ENCODE measurements at regions not wholly inside any gene's neighbourhood (a gene's known extent, or its start where the extent isn't known, plus 50 kb on each side); places are given as distances from the start of the nearest gene placed in this dataset.

DNA sequence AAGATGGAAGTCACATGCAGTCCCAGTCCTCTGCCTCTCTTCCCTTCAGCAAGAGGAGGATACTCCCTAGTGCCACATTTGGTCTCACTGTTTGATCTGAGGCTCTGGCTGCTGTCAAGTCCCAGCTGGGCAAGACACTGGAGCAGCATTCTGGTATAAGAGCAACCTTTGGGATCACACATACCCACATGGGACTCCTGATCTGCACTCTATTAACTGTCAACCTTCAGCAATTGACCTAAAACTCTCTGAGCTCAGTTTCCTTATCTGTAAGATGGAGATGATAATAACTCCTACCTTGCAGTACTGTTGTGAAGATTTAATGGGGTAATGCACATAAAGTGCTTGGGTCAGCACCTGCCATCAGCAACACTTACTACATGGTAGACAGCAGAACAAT, 437.9 kb downstream of the PIK3R1 start:
- Histone ChIP-seq H3K27ac (no peak overlapping the region), H3K4me3 (no peak overlapping the region), H3K4me1 (peaks cover 0 to 9% (median 4%) of the 10 kb centered on the region in 4 donors), H3K36me3 (no peaks in the 10 kb centered on the region), H3K27me3 (no peaks in the 10 kb centered on the region), H3K9me3 (no peaks in the 10 kb centered on the region)
- TF ChIP-seq, protein P1, sequence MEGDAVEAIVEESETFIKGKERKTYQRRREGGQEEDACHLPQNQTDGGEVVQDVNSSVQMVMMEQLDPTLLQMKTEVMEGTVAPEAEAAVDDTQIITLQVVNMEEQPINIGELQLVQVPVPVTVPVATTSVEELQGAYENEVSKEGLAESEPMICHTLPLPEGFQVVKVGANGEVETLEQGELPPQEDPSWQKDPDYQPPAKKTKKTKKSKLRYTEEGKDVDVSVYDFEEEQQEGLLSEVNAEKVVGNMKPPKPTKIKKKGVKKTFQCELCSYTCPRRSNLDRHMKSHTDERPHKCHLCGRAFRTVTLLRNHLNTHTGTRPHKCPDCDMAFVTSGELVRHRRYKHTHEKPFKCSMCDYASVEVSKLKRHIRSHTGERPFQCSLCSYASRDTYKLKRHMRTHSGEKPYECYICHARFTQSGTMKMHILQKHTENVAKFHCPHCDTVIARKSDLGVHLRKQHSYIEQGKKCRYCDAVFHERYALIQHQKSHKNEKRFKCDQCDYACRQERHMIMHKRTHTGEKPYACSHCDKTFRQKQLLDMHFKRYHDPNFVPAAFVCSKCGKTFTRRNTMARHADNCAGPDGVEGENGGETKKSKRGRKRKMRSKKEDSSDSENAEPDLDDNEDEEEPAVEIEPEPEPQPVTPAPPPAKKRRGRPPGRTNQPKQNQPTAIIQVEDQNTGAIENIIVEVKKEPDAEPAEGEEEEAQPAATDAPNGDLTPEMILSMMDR (IDR thresholded peaks at IDR 0.05): no peak
- DNase-seq: no peak
- intact Hi-C loops (cut with DNase I; ENCODE audit: low total_unique reads): no loop called here

DNA sequence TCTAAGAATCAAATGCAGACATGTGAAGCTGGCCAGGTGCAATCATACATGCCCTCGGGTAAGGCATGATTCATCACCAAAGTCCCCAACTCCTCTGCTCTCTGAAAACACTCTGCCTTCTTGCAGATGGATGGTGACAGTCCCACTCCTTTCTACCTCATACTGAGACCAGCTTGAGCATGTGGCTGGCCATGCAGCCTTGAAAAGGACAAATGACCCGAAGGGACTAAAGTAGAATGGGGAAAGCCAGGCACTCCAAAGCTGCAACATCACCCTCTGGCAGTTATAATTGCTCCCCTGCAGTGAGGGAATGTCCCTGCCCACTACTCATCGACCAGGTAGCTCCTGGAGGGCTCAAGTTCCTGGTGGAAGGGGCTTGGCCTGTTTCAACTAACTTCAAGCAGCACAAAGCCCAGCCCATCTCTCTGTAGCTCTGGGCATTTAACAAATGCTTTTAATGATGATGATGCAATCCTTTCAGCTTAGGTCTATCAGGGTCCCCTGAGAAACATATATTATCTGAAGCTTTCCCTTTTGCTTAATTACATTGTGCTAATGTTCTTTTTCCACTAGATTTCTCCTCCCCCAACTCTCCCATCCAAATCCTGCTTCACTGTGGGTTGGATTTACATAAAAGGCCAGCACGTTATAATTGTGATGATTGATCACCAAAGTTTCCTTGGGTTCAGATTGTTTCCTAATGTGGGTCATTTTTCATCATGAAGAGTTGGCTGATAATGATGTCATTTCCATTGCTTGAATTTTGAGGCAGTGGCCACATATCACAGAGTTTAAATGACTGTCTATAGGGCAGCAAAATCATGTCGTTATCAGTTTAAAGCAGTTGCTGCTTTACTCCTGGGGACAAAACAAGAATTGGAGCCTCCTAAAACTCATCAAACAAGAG, 436.5 kb upstream of the SLC30A5 start:
- no peaks in the 10 kb centered on the region for H3K27me3 ChIP-seq
- TF ChIP-seq, protein P1 (IDR thresholded peaks at IDR 0.05): no peak
- intact Hi-C loops (cut with DNase I; ENCODE audit: low total_unique reads): no loop called here
- H3K4me3 ChIP-seq: no peak overlapping the region
- no peak overlapping the region for H3K27ac ChIP-seq
- H3K4me1 ChIP-seq: peaks cover 0 to 8% (median 3%) of the 10 kb centered on the region in 4 donors
- no peaks in the 10 kb centered on the region for H3K36me3 ChIP-seq
- DNase-seq: no peak
- H3K9me3 ChIP-seq: no peaks in the 10 kb centered on the region

DNA sequence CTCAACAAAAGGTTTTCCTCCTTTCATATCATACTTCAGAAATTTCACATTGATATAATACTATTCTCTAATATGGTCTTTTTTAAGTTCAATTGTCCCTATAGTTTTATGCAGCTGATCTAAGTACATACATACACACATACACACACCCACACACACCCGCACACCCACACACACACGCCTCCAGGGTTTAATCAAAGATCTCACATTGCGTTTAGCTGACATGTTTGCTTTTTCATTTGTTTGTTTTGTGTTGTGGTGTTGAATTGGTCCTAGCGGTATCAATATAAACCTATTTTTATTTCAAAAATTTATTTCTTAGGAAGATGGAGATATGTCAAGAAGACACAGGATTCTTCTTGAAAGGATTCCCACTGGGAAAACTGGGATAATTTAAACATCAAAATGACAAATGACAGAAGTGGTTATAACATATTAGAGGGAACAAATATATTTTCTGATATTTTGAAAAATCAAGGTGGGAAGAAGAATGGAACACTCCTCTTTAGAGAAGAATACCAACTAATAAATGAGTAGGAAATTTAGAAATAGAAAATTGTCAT, 434.9 kb upstream of the SLC30A5 start:
- intact Hi-C loops (cut with DNase I; ENCODE audit: low total_unique reads): no loop called here
- H3K4me3 ChIP-seq: no peak overlapping the region
- DNase-seq: no peak
- no peak overlapping the region for H3K27ac ChIP-seq
- no peaks in the 10 kb centered on the region for H3K36me3 ChIP-seq
- H3K27me3 ChIP-seq: no peaks in the 10 kb centered on the region
- H3K4me1 ChIP-seq: no peaks in the 10 kb centered on the region
- no peaks in the 10 kb centered on the region for H3K9me3 ChIP-seq
- TF ChIP-seq, protein P1 (IDR thresholded peaks at IDR 0.05): no peak

DNA sequence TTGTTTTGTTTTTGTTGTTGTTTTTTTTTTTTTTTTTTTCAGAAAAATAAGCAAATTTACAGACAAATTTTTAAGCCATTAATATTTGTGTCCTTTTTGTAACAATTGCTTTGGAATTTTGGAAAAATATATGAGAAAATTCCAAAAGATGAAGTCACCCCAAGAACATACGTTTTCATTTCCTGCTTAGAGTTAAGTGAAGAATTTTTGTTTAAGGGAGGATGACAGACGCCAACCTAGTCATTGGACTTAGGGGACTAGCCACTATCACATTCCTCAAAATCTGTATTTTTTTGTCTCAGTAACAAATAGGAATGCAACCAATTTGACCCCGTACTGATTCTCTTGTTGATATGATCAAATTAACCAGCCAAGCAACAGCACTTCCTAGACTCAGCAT, 433.9 kb upstream of the SLC30A5 start:
- H3K4me1 ChIP-seq: no peaks in the 10 kb centered on the region
- no peaks in the 10 kb centered on the region for H3K27me3 ChIP-seq
- H3K9me3 ChIP-seq: no peaks in the 10 kb centered on the region
- no peaks in the 10 kb centered on the region for H3K36me3 ChIP-seq
- H3K27ac ChIP-seq: no peak overlapping the region
- no peak overlapping the region for H3K4me3 ChIP-seq
- intact Hi-C loops (cut with DNase I; ENCODE audit: low total_unique reads): no loop called here
- DNase-seq: no peak
- TF ChIP-seq, protein P1 (IDR thresholded peaks at IDR 0.05): no peak

DNA sequence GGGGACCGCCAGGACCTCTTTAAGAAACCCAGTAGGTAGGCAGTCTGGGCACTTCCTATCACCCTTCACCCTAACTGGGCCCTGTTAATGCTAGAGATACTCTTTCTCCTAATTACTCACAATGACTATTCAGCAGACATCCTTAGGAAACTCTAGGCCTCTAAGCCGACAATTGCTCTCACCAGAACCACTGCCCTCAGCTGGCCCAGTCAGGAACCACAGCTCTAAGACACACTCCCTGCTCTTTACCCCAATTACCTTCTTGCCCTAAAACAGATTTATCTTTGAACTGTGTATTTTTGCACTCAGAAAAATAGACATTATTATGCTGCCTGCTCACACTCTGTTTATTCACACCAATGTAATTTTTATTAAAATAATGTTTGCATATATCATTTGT, 432.6 kb upstream of the SLC30A5 start:
- Histone ChIP-seq H3K36me3 (no peaks in the 10 kb centered on the region), H3K4me1 (no peaks in the 10 kb centered on the region), H3K27ac (no peak overlapping the region), H3K9me3 (no peaks in the 10 kb centered on the region), H3K27me3 (no peaks in the 10 kb centered on the region), H3K4me3 (no peak overlapping the region)
- intact Hi-C loops (cut with DNase I; ENCODE audit: low total_unique reads): no loop called here
- TF ChIP-seq, protein P1 (IDR thresholded peaks at IDR 0.05): peak in 1 of 2 experiments; percentile 30
- no peak for DNase-seq
